Stimulated activated CD4-positive, alpha-beta T cell treated with anti-CD3 and anti-CD28 coated beads, Interleukin-1b, Interleukin-23, amount 100 ng/mL, for 48 hours (primary cell): ENCODE measurements at regions not wholly inside any gene's neighbourhood (a gene's known extent, or its start where the extent isn't known, plus 50 kb on each side); places are given as distances from the start of the nearest gene placed in this dataset.

Source experiments
- DNase-seq: peaks from one replicate; pipeline ENCODE4 v3.0.0-alpha.2; 2020

GRCh38 chr2:120829633-120830025 lies 94.0 kb downstream of the GLI2 start:
- DNase-seq = no peak

- no peak for DNase-seq
Observed at GRCh38 chr2:120830096-120830830, 94.6 kb downstream of the GLI2 start.

GRCh38 chr2:120831086-120831485 lies 95.4 kb downstream of the GLI2 start:
- DNase-seq = no peak

- DNase-seq = no peak
Observed at GRCh38 chr2:120831891-120832290, 96.2 kb downstream of the GLI2 start.

- no peak for DNase-seq
Observed at GRCh38 chr2:120832296-120833070, 96.8 kb downstream of the GLI2 start.

GRCh38 chr2:120833127-120833675 lies 97.5 kb downstream of the GLI2 start:
- DNase-seq = no peak

GRCh38 chr2:120834206-120834605 lies 98.5 kb downstream of the GLI2 start:
- no peak for DNase-seq

GRCh38 chr2:120836281-120836680 lies 100.6 kb downstream of the GLI2 start:
- no peak for DNase-seq

- no peak for DNase-seq
Observed at GRCh38 chr2:120840795-120841487, 105.3 kb downstream of the GLI2 start.

GRCh38 chr2:120842456-120843439 lies 107.1 kb downstream of the GLI2 start:
- DNase-seq = no peak

GRCh38 chr2:120844070-120844738 lies 108.5 kb downstream of the GLI2 start:
- no peak for DNase-seq

GRCh38 chr2:120845277-120845676 lies 109.6 kb downstream of the GLI2 start:
- no peak for DNase-seq

GRCh38 chr2:120846406-120847095 lies 110.9 kb downstream of the GLI2 start:
- no peak for DNase-seq

- DNase-seq = no peak
Observed at GRCh38 chr2:120847700-120848321, 112.1 kb downstream of the GLI2 start.

GRCh38 chr2:120849278-120849677 lies 113.6 kb downstream of the GLI2 start:
- DNase-seq = no peak

GRCh38 chr2:120850551-120850950 lies 114.9 kb downstream of the GLI2 start:
- DNase-seq = no peak

- DNase-seq = no peak
Observed at GRCh38 chr2:120851116-120851773, 115.6 kb downstream of the GLI2 start.

- no peak for DNase-seq
Observed at GRCh38 chr2:120852200-120852815, 116.6 kb downstream of the GLI2 start.

- DNase-seq = no peak
Observed at GRCh38 chr2:120853306-120854013, 117.8 kb downstream of the GLI2 start.
